ENCODE measurements at regions not wholly inside any gene's neighbourhood (a gene's known extent, or its start where the extent isn't known, plus 50 kb on each side); places are given as distances from the start of the nearest gene placed in this dataset.
"Not testable (repeated sequence)": the region's sequence is repeated elsewhere in the genome, so short reads cannot be mapped to it uniquely, and the experiment has no call there.

- no peak for DNase-seq (ENCODE audit: low spot score)
Observed at GRCh38 chr20:53645582-53645897, 51.9 kb upstream of the ZNF217 start.

- DNase-seq (ENCODE audit: low spot score) = not testable (repeated sequence)
Observed at GRCh38 chr20:53644108-53644507, 50.5 kb upstream of the ZNF217 start.

All from H4 (cell line).